Sigmoid colon (tissue), 3 donors: ENCODE measurements at regions not wholly inside any gene's neighbourhood (a gene's known extent, or its start where the extent isn't known, plus 50 kb on each side); places are given as distances from the start of the nearest gene placed in this dataset.

Experiments used
- POLR2A ChIP-seq, 2 donors: fragments of 450-650 bp; IDR thresholded peaks; one replicate each; pipeline ENCODE4 v1.6.1; 2016; ENCODE audit warnings: antibody characterized with exemption in 2 of 2, mild to moderate bottlenecking in 2 of 2, moderate library complexity in 2 of 2
- TF ChIP-seq, protein P1 (sequence below), 4 experiments: fragments of 450-650 bp in 3 of 4; fragments of 200-600 bp in 1 of 4; IDR thresholded peaks; one replicate each; pipeline ENCODE4 v1.5.1; 2016 to 2019; ENCODE audit warnings: antibody characterized with exemption in 4 of 4, mild to moderate bottlenecking in 3 of 4, moderate library complexity in 2 of 4

DNA sequence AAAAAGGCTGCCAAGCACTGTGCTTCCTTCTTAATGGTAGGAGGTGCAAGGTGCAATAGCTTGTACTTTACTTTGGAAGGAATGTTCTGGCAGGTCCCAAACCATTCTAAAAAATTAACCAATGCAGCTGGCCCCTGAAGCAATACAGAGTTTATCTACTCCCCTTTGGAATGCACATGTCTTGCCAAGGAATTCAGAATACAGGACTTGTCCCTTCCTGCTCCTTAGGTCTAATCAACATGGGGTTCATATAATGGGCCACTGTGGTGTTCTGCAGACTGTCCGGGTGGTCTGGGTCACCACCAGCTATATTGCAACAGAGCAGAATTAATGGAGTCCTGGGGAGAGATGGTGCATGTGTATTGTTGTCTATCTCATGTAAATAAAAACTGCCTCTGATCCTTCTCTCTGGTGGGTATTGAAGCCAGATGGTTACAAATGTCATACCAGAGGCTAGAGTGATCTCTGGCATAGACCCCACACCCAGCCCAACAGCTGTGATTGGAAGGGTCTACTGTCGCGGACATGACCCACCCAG, 112.8 kb downstream of the RIPK4 start:
- TF ChIP-seq, protein P1, sequence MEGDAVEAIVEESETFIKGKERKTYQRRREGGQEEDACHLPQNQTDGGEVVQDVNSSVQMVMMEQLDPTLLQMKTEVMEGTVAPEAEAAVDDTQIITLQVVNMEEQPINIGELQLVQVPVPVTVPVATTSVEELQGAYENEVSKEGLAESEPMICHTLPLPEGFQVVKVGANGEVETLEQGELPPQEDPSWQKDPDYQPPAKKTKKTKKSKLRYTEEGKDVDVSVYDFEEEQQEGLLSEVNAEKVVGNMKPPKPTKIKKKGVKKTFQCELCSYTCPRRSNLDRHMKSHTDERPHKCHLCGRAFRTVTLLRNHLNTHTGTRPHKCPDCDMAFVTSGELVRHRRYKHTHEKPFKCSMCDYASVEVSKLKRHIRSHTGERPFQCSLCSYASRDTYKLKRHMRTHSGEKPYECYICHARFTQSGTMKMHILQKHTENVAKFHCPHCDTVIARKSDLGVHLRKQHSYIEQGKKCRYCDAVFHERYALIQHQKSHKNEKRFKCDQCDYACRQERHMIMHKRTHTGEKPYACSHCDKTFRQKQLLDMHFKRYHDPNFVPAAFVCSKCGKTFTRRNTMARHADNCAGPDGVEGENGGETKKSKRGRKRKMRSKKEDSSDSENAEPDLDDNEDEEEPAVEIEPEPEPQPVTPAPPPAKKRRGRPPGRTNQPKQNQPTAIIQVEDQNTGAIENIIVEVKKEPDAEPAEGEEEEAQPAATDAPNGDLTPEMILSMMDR (IDR thresholded peaks at IDR 0.05) = no peak
- TF ChIP-seq POLR2A (IDR thresholded peaks at IDR 0.05) = no peak
